Activated CD4-positive, CD25-positive, alpha-beta regulatory T cell treated with anti-CD3 and anti-CD28 coated beads, Interleukin-2, amount 50 U/mL, for 24 hours (primary cell): ENCODE measurements at regions not wholly inside any gene's neighbourhood (a gene's known extent, or its start where the extent isn't known, plus 50 kb on each side); places are given as distances from the start of the nearest gene placed in this dataset.
"Not testable (repeated sequence)": the region's sequence is repeated elsewhere in the genome, so short reads cannot be mapped to it uniquely, and the experiment has no call there.

Experiments used
- ATAC-seq, 2 donors: fragments of 150-1000 bp; cut with Tn5 transposase; one replicate each; pipeline ENCODE4 v1.10.0; 2021; ENCODE audit warnings: mild to moderate bottlenecking in 1 of 2, moderate library complexity in 1 of 2

- no peak for ATAC-seq
These were observed 288.6 kb downstream of the NDUFA10 start for GRCh38 chr2:239736358-239737143.

- ATAC-seq: no peak
These were observed 289.2 kb downstream of the NDUFA10 start for GRCh38 chr2:239735829-239736357.

GRCh38 chr2:239735131-239735828, 289.9 kb downstream of the NDUFA10 start:
- no peak for ATAC-seq

GRCh38 chr2:239734436-239735005, 290.6 kb downstream of the NDUFA10 start:
- no peak for ATAC-seq

GRCh38 chr2:239732666-239733010, 292.5 kb downstream of the NDUFA10 start:
- ATAC-seq: no peak

GRCh38 chr2:239731998-239732665, 293.0 kb downstream of the NDUFA10 start:
- no peak for ATAC-seq

- no peak for ATAC-seq
These were observed 293.7 kb downstream of the NDUFA10 start for GRCh38 chr2:239731422-239731821.

- ATAC-seq: no peak
These were observed 294.2 kb downstream of the NDUFA10 start for GRCh38 chr2:239730897-239731296.

GRCh38 chr2:239730567-239730882, 294.6 kb downstream of the NDUFA10 start:
- not testable (repeated sequence) for ATAC-seq

GRCh38 chr2:239729681-239730566, 295.2 kb downstream of the NDUFA10 start:
- no peak for ATAC-seq

- no peak for ATAC-seq
These were observed 296.0 kb downstream of the NDUFA10 start for GRCh38 chr2:239729151-239729550.

GRCh38 chr2:239728751-239729150, 296.4 kb downstream of the NDUFA10 start:
- ATAC-seq: no peak

GRCh38 chr2:239727776-239728600, 297.2 kb downstream of the NDUFA10 start:
- ATAC-seq: no peak

- ATAC-seq: no peak
These were observed 297.9 kb downstream of the NDUFA10 start for GRCh38 chr2:239727182-239727775.

GRCh38 chr2:239726631-239727181, 298.4 kb downstream of the NDUFA10 start:
- ATAC-seq: no peak

GRCh38 chr2:239726091-239726591, 299.0 kb downstream of the NDUFA10 start:
- ATAC-seq: no peak

GRCh38 chr2:239725551-239725890, 299.6 kb downstream of the NDUFA10 start:
- ATAC-seq: no peak

- no peak for ATAC-seq
These were observed 300.1 kb downstream of the NDUFA10 start for GRCh38 chr2:239724851-239725550.

- no peak for ATAC-seq
These were observed 300.8 kb downstream of the NDUFA10 start for GRCh38 chr2:239724194-239724849.
